Transverse colon (tissue), 4 donors: ENCODE measurements at regions not wholly inside any gene's neighbourhood (a gene's known extent, or its start where the extent isn't known, plus 50 kb on each side); places are given as distances from the start of the nearest gene placed in this dataset.

ENCODE experiments used
- CTCF ChIP-seq, 5 experiments: fragments of 200-600 bp in 3 of 5; fragments of 450-650 bp in 2 of 5; sonication (generic) in 3 of 5; IDR thresholded peaks; 1 replicate in 2 of 5; 2 replicates in 3 of 5; pipeline ENCODE4 v1.5.1; 2016 to 2017; ENCODE audit warnings: antibody characterized with exemption in 5 of 5, inconsistent platforms in 3 of 5, mild to moderate bottlenecking in 2 of 5, moderate library complexity in 1 of 5
- EP300 ChIP-seq: sonication (generic); formaldehyde crosslinking; IDR thresholded peaks from one replicate; pipeline ENCODE4 v1.6.1; 2017; ENCODE audit warnings: antibody characterized with exemption, low read depth
- POLR2AphosphoS5 ChIP-seq, 3 donors: sonication (generic); formaldehyde crosslinking; IDR thresholded peaks; one replicate each; pipeline ENCODE4 v1.6.1; 2016; ENCODE audit warnings: antibody characterized with exemption in 3 of 3

- TF ChIP-seq CTCF (IDR thresholded peaks at IDR 0.05) (no peak), POLR2AphosphoS5 (IDR thresholded peaks at IDR 0.05) (no peak), EP300 (no peak)
Observed at GRCh38 chr1:39131940-39132339, 72.6 kb upstream of the MACF1 start.
